Mesendoderm (in vitro differentiated cells): ENCODE measurements at regions not wholly inside any gene's neighbourhood (a gene's known extent, or its start where the extent isn't known, plus 50 kb on each side); places are given as distances from the start of the nearest gene placed in this dataset.
"Not testable (repeated sequence)": the region's sequence is repeated elsewhere in the genome, so short reads cannot be mapped to it uniquely, and the experiment has no call there.

ENCODE experiments used
- DNase-seq: peaks from one replicate; pipeline ENCODE4 v3.0.0; 2013
- H2AK5ac ChIP-seq: 2 replicates; pipeline ENCODE4 v1.6.1; 2013; ENCODE audit warnings: low read length, inconsistent platforms
- H2BK120ac ChIP-seq: 2 replicates; pipeline ENCODE4 v1.6.1; 2013; ENCODE audit warnings: low read depth, mild to moderate bottlenecking, low read length, moderate library complexity, mixed read lengths
- H2BK15ac ChIP-seq: replicated peaks from 2 replicates; pipeline ENCODE4 v1.6.1; 2013; ENCODE audit warnings: low read depth, mild to moderate bottlenecking, moderate library complexity
- H2BK5ac ChIP-seq: 2 replicates; pipeline ENCODE4 v1.6.1; 2013; ENCODE audit warnings: low read length, inconsistent platforms
- H3K18ac ChIP-seq: 2 replicates; pipeline ENCODE4 v1.6.1; 2013; ENCODE audit warnings: mild to moderate bottlenecking, low read length, mixed read lengths
- H3K23ac ChIP-seq: one replicate; pipeline ENCODE4 v1.6.1; 2013; ENCODE audit warnings: low read length
- H3K27ac ChIP-seq: 2 replicates; pipeline ENCODE4 v1.5.1; 2013; ENCODE audit warnings: low read depth, mild to moderate bottlenecking, inconsistent platforms, low read length, moderate library complexity
- H3K27me3 ChIP-seq: 2 replicates; pipeline ENCODE4 v1.6.1; 2013; ENCODE audit warnings: low read length, control low read depth, mild to moderate bottlenecking, inconsistent platforms; ENCODE audit not compliant: insufficient read depth, poor library complexity
- H3K36me3 ChIP-seq: 2 replicates; pipeline ENCODE4 v1.6.1; 2013; ENCODE audit warnings: low read length, inconsistent platforms; ENCODE audit not compliant: control insufficient read depth, insufficient read depth
- H3K4ac ChIP-seq: one replicate; pipeline ENCODE4 v1.6.1; 2013; ENCODE audit warnings: low read depth, mild to moderate bottlenecking, low read length, moderate library complexity
- H3K4me1 ChIP-seq: 2 replicates; pipeline ENCODE4 v1.6.1; 2013; ENCODE audit warnings: low read depth, low read length, inconsistent platforms; ENCODE audit not compliant: control insufficient read depth
- H3K4me2 ChIP-seq: 2 replicates; pipeline ENCODE4 v1.6.1; 2013; ENCODE audit warnings: low read length
- H3K4me3 ChIP-seq: 2 replicates; pipeline ENCODE4 v1.5.1; 2013; ENCODE audit warnings: mild to moderate bottlenecking, low read length
- H3K56ac ChIP-seq: one replicate; pipeline ENCODE4 v1.6.1; 2013; ENCODE audit warnings: low read length
- H3K79me1 ChIP-seq: 2 replicates; pipeline ENCODE4 v1.6.1; 2013; ENCODE audit warnings: low read length, inconsistent platforms
- H3K79me2 ChIP-seq: 2 replicates; pipeline ENCODE4 v1.6.1; 2013; ENCODE audit warnings: mild to moderate bottlenecking, low read length; ENCODE audit not compliant: control insufficient read depth, insufficient read depth
- H3K9ac ChIP-seq: 2 replicates; pipeline ENCODE4 v1.6.1; 2013; ENCODE audit warnings: low read length, inconsistent platforms
- H4K5ac ChIP-seq: one replicate; pipeline ENCODE4 v1.6.1; 2013; ENCODE audit warnings: low read length
- H4K8ac ChIP-seq: one replicate; pipeline ENCODE4 v1.6.1; 2013; ENCODE audit warnings: low read depth, mild to moderate bottlenecking, control low read depth, low read length, moderate library complexity
- WGBS: extraction: QIAGEN DNeasy Blood & Tissue Kit; methylation state at CpG from one replicate; pipeline ENCODE4 v1.1.7; 2013; ENCODE audit warnings: low lambda C conversion rate, missing lambda C conversion rate; ENCODE audit not compliant: insufficient coverage; ENCODE audit errors: extremely low coverage; 5-methylcytosine and 5-hydroxymethylcytosine counted together

- no peak overlapping the region for H3K23ac ChIP-seq
- no peak overlapping the region for H3K56ac ChIP-seq
- no peak overlapping the region for H3K4me2 ChIP-seq
- WGBS: no CpG with 5 or more reads among the region's 3 CpGs
- no peaks in the 10 kb centered on the region for H3K79me1 ChIP-seq
- H3K4me3 ChIP-seq: no peak overlapping the region
- no peaks in the 10 kb centered on the region for H3K79me2 ChIP-seq
- no peak overlapping the region for H4K5ac ChIP-seq
- no peak overlapping the region for H3K9ac ChIP-seq
- no peak overlapping the region for H2BK5ac ChIP-seq
- H3K27me3 ChIP-seq: no peaks in the 10 kb centered on the region
- no peak overlapping the region for H3K4ac ChIP-seq
- H3K18ac ChIP-seq: no peak overlapping the region
- no peak overlapping the region for H2BK15ac ChIP-seq
- no peak for DNase-seq
- no peaks in the 10 kb centered on the region for H3K36me3 ChIP-seq
- H3K4me1 ChIP-seq: no peaks in the 10 kb centered on the region
- no peak overlapping the region for H2BK120ac ChIP-seq
- H3K27ac ChIP-seq: no peak overlapping the region
- H2AK5ac ChIP-seq: no peak overlapping the region
- no peak overlapping the region for H4K8ac ChIP-seq
These were observed 79.2 kb upstream of the CEP126 start for GRCh38 chr11:101835506-101836063.

- H3K4me1 ChIP-seq, H4K5ac ChIP-seq, H3K27me3 ChIP-seq, H3K18ac ChIP-seq, H2BK120ac ChIP-seq, H2BK5ac ChIP-seq, H3K27ac ChIP-seq, H4K8ac ChIP-seq, H3K4me3 ChIP-seq, H3K56ac ChIP-seq, H3K4me2 ChIP-seq, H2AK5ac ChIP-seq, H3K79me2 ChIP-seq, H3K23ac ChIP-seq, H3K4ac ChIP-seq, H3K36me3 ChIP-seq, H3K79me1 ChIP-seq, DNase-seq, H2BK15ac ChIP-seq, H3K9ac ChIP-seq: not testable (repeated sequence)
- WGBS: no CpG with 5 or more reads among the region's 1 CpG
These were observed 84.3 kb upstream of the CEP126 start for GRCh38 chr11:101830475-101830874.

GRCh38 chr11:101825531-101825930 lies 89.3 kb upstream of the CEP126 start:
- no peak for DNase-seq
- Histone ChIP-seq H3K27me3 (no peaks in the 10 kb centered on the region), H3K18ac (no peak overlapping the region), H3K36me3 (no peaks in the 10 kb centered on the region), H4K5ac (no peak overlapping the region), H3K56ac (no peak overlapping the region), H3K27ac (no peak overlapping the region), H3K4me1 (no peaks in the 10 kb centered on the region), H3K79me1 (no peaks in the 10 kb centered on the region), H3K4me3 (no peak overlapping the region), H3K9ac (no peak overlapping the region), H2BK15ac (no peak overlapping the region), H3K4ac (no peak overlapping the region), H2BK120ac (no peak overlapping the region), H4K8ac (no peak overlapping the region), H3K4me2 (no peak overlapping the region), H2BK5ac (no peak overlapping the region), H2AK5ac (no peak overlapping the region), H3K79me2 (no peaks in the 10 kb centered on the region), H3K23ac (no peak overlapping the region)
- no CpG with 5 or more reads among the region's 4 CpGs for WGBS

- no peaks in the 10 kb centered on the region for H3K27me3 ChIP-seq
- H3K4ac ChIP-seq: no peak overlapping the region
- no peak overlapping the region for H3K23ac ChIP-seq
- no peak overlapping the region for H2BK5ac ChIP-seq
- H3K27ac ChIP-seq: no peak overlapping the region
- H2AK5ac ChIP-seq: no peak overlapping the region
- H3K79me1 ChIP-seq: no peaks in the 10 kb centered on the region
- H3K4me2 ChIP-seq: no peak overlapping the region
- H3K79me2 ChIP-seq: no peaks in the 10 kb centered on the region
- no peak overlapping the region for H4K8ac ChIP-seq
- no peak overlapping the region for H3K56ac ChIP-seq
- H3K9ac ChIP-seq: no peak overlapping the region
- no peak overlapping the region for H2BK120ac ChIP-seq
- H2BK15ac ChIP-seq: no peak overlapping the region
- DNase-seq: no peak
- no peak overlapping the region for H3K4me3 ChIP-seq
- H3K18ac ChIP-seq: no peak overlapping the region
- no peaks in the 10 kb centered on the region for H3K36me3 ChIP-seq
- no peaks in the 10 kb centered on the region for H3K4me1 ChIP-seq
- no CpG with 5 or more reads among the region's 1 CpG for WGBS
- H4K5ac ChIP-seq: no peak overlapping the region
These were observed 97.2 kb upstream of the CEP126 start for GRCh38 chr11:101817581-101817980.

GRCh38 chr11:101816613-101817012 lies 98.2 kb upstream of the CEP126 start:
- Histone ChIP-seq H4K8ac (no peak overlapping the region), H3K79me2 (no peaks in the 10 kb centered on the region), H3K36me3 (no peaks in the 10 kb centered on the region), H3K27ac (no peak overlapping the region), H3K4me1 (no peaks in the 10 kb centered on the region), H3K23ac (no peak overlapping the region), H2BK120ac (no peak overlapping the region), H3K27me3 (no peaks in the 10 kb centered on the region), H3K4me3 (no peak overlapping the region), H3K56ac (no peak overlapping the region), H3K9ac (no peak overlapping the region), H4K5ac (no peak overlapping the region), H3K4ac (no peak overlapping the region), H2BK15ac (no peak overlapping the region), H3K79me1 (no peaks in the 10 kb centered on the region), H2BK5ac (no peak overlapping the region), H3K18ac (no peak overlapping the region), H2AK5ac (no peak overlapping the region), H3K4me2 (no peak overlapping the region)
- no peak for DNase-seq

GRCh38 chr11:101812546-101812945 lies 102.3 kb upstream of the CEP126 start:
- Histone ChIP-seq H2BK5ac (no peak overlapping the region), H3K9ac (no peak overlapping the region), H3K4ac (no peak overlapping the region), H3K4me3 (no peak overlapping the region), H2AK5ac (no peak overlapping the region), H3K27me3 (no peaks in the 10 kb centered on the region), H2BK120ac (no peak overlapping the region), H3K4me1 (no peaks in the 10 kb centered on the region), H3K23ac (no peak overlapping the region), H3K27ac (no peak overlapping the region), H2BK15ac (no peak overlapping the region), H3K56ac (no peak overlapping the region), H3K36me3 (no peaks in the 10 kb centered on the region), H3K4me2 (no peak overlapping the region), H4K5ac (no peak overlapping the region), H3K79me2 (no peaks in the 10 kb centered on the region), H3K79me1 (no peaks in the 10 kb centered on the region), H3K18ac (no peak overlapping the region), H4K8ac (no peak overlapping the region)
- WGBS: no CpG with 5 or more reads among the region's 2 CpGs
- no peak for DNase-seq
